SK-N-SH (cell line): ENCODE measurements at regions not wholly inside any gene's neighbourhood (a gene's known extent, or its start where the extent isn't known, plus 50 kb on each side); places are given as distances from the start of the nearest gene placed in this dataset.

Experiments
- CTCF ChIA-PET: fragments of 300-600, 350-600 bp; formaldehyde crosslinking; extraction: SDS; loops from one replicate; lab custom pipeline; 2021; lab: Yijun Ruan, JAX
- POLR2A ChIA-PET: fragments of 350-600 bp; sonication (Branson Sonifier 250); formaldehyde crosslinking; extraction: SDS; loops from one replicate; lab custom pipeline; 2020; ENCODE audit warnings: antibody characterized with exemption, inconsistent platforms; lab: Yijun Ruan, JAX
- DNase-seq: peaks from one replicate; pipeline ENCODE4 v3.0.0; 2012
- H2AFZ ChIP-seq: fragments of 200-600 bp; sonication (generic); 2 replicates; pipeline ENCODE4 v1.8.1; 2016; ENCODE audit warnings: antibody characterized with exemption, mild to moderate bottlenecking, low read depth
- H3F3A ChIP-seq: fragments of 200-600 bp; sonication (generic); replicated peaks from 2 replicates; pipeline ENCODE3; 2016; ENCODE audit warnings: antibody characterized with exemption, mild to moderate bottlenecking; ENCODE audit not compliant: insufficient read depth
- H3K27ac ChIP-seq, 2 experiments: fragments of 200-500 bp in 1 of 2; fragments of 200-600 bp in 1 of 2; sonication (Bioruptor generic) in 1 of 2; sonication (generic), shearing (Covaris generic) in 1 of 2; 2 replicates each; pipeline versions ENCODE4 v1.5.1 to v1.6.1; 2014 to 2016; ENCODE audit warnings: low read depth in 2 of 2, inconsistent platforms in 1 of 2, low read length in 1 of 2, mild to moderate bottlenecking in 1 of 2, mixed read lengths in 1 of 2
- H3K27me3 ChIP-seq: fragments of 200-600 bp; sonication (generic), shearing (Covaris generic); 2 replicates; pipeline ENCODE4 v1.6.1; 2016; ENCODE audit warnings: mixed run types; ENCODE audit not compliant: insufficient read depth
- H3K36me3 ChIP-seq, 2 experiments: fragments of 200-500 bp in 1 of 2; fragments of 200-600 bp in 1 of 2; sonication (Bioruptor generic) in 1 of 2; sonication (generic) in 1 of 2; replicated peaks in 1 of 2; 2 replicates each; pipeline versions ENCODE3 to v1.5.1; 2014 to 2016; ENCODE audit warnings: low read length in 1 of 2, mild to moderate bottlenecking in 1 of 2; ENCODE audit not compliant: insufficient read depth in 2 of 2, control insufficient read depth in 1 of 2
- H3K4me1 ChIP-seq, 2 experiments: fragments of 200-500 bp in 1 of 2; fragments of 200-600 bp in 1 of 2; sonication (Bioruptor generic) in 1 of 2; sonication (generic), shearing (Covaris generic) in 1 of 2; 2 replicates each; pipeline versions ENCODE4 v1.5.1 to v1.6.1; 2014 to 2016; ENCODE audit warnings: low read depth in 1 of 2, low read length in 1 of 2, mixed run types in 1 of 2; ENCODE audit not compliant: insufficient read depth in 2 of 2, control insufficient read depth in 1 of 2
- H3K4me2 ChIP-seq: fragments of 200-600 bp; sonication (generic), shearing (Covaris generic); 2 replicates; pipeline ENCODE4 v1.6.1; 2017; ENCODE audit warnings: mixed run types
- H3K4me3 ChIP-seq, 2 experiments: fragments of 200-500 bp in 1 of 2; fragments of 200-600 bp in 1 of 2; sonication (Bioruptor generic) in 1 of 2; sonication (generic), shearing (Covaris generic) in 1 of 2; 2 replicates each; pipeline versions ENCODE4 v1.5.1 to v1.8.1; 2014 to 2016; ENCODE audit warnings: low read depth in 2 of 2, inconsistent platforms in 1 of 2, low read length in 1 of 2, mild to moderate bottlenecking in 1 of 2, mixed read lengths in 1 of 2, moderate library complexity in 1 of 2
- H3K79me2 ChIP-seq: fragments of 200-600 bp; sonication (generic); 2 replicates; pipeline ENCODE4 v1.8.1; 2017; ENCODE audit warnings: mild to moderate bottlenecking; ENCODE audit not compliant: insufficient read depth
- H3K9ac ChIP-seq: fragments of 200-600 bp; sonication (generic); 2 replicates; pipeline ENCODE4 v1.6.1; 2017; ENCODE audit warnings: mixed run types
- H3K9me2 ChIP-seq: fragments of 200-600 bp; sonication (generic); 2 replicates; pipeline ENCODE4 v1.6.1; 2017; ENCODE audit warnings: mixed run types
- H3K9me3 ChIP-seq: fragments of 200-600 bp; sonication (generic); 2 replicates; pipeline ENCODE4 v1.6.1; 2017; ENCODE audit warnings: mixed run types, mild to moderate bottlenecking, moderate library complexity
- H4K20me1 ChIP-seq: fragments of 200-600 bp; sonication (generic); 2 replicates; pipeline ENCODE4 v1.6.1; 2017; ENCODE audit warnings: mild to moderate bottlenecking, mixed run types; ENCODE audit not compliant: insufficient read depth
- CHD2 ChIP-seq: fragments of 150-350 bp; IDR thresholded peaks from 2 replicates; pipeline ENCODE4 v1.6.1; 2018; ENCODE audit warnings: low read length; ENCODE audit not compliant: partially characterized antibody
- EP300 ChIP-seq, 2 experiments: IDR thresholded peaks; 2 replicates each; pipeline versions ENCODE4 v1.4.0 to v1.6.1; 2012; ENCODE audit warnings: borderline replicate concordance in 1 of 2, low read depth in 1 of 2, low read length in 1 of 2
- FOSL2 ChIP-seq: IDR thresholded peaks from 2 replicates; pipeline ENCODE4 v1.4.0; 2012; ENCODE audit warnings: low read depth, mild to moderate bottlenecking, moderate library complexity, borderline replicate concordance
- FOXM1 ChIP-seq: IDR thresholded peaks from 2 replicates; pipeline ENCODE4 v1.4.0; 2012; ENCODE audit warnings: low read depth, mild to moderate bottlenecking
- GABPA ChIP-seq: IDR thresholded peaks from 2 replicates; pipeline ENCODE4 v1.4.0; 2012; ENCODE audit warnings: low read depth, mild to moderate bottlenecking
- MEF2A ChIP-seq: IDR thresholded peaks from 2 replicates; pipeline ENCODE4 v1.4.0; 2012; ENCODE audit warnings: low read depth, borderline replicate concordance
- NRF1 ChIP-seq: IDR thresholded peaks from 2 replicates; pipeline ENCODE4 v1.6.1; 2012; ENCODE audit warnings: low read depth, mild to moderate bottlenecking, low read length
- POLR2AphosphoS5 ChIP-seq: IDR thresholded peaks from 2 replicates; pipeline ENCODE4 v1.6.1; 2012; ENCODE audit warnings: low read depth, low read length
- RFX5 ChIP-seq: IDR thresholded peaks from 2 replicates; pipeline ENCODE4 v1.6.1; 2012; ENCODE audit warnings: mild to moderate bottlenecking, improper control_type of control experiment, low read length
- RXRA ChIP-seq: IDR thresholded peaks from 2 replicates; pipeline ENCODE4 v1.4.0; 2012; ENCODE audit warnings: low read depth, mild to moderate bottlenecking, borderline replicate concordance
- SIN3A ChIP-seq: IDR thresholded peaks from 2 replicates; pipeline ENCODE4 v1.6.1; 2012; ENCODE audit warnings: low read depth, mild to moderate bottlenecking, low read length, moderate library complexity, borderline replicate concordance
- SMC3 ChIP-seq: IDR thresholded peaks from 2 replicates; pipeline ENCODE4 v1.6.1; 2012; ENCODE audit warnings: low read depth, low read length, improper control_type of control experiment
- TEAD4 ChIP-seq: IDR thresholded peaks from 2 replicates; pipeline ENCODE4 v1.4.0; 2012; ENCODE audit warnings: mild to moderate bottlenecking, borderline replicate concordance; ENCODE audit not compliant: insufficient read depth
- WGBS: methylation state at CpG from one replicate; pipeline ENCODE4 v1.1.6; 2017; ENCODE audit warnings: low lambda C conversion rate; 5-methylcytosine and 5-hydroxymethylcytosine counted together
- TF ChIP-seq, protein P1 (sequence below): fragments of 150-350 bp; IDR thresholded peaks from 2 replicates; pipeline ENCODE4 v1.6.1; 2016; ENCODE audit warnings: mild to moderate bottlenecking, low read depth, low read length
- TF ChIP-seq, protein P2 (sequence below): fragments of 150-350 bp; IDR thresholded peaks from 2 replicates; pipeline ENCODE4 v1.6.1; 2017; ENCODE audit warnings: antibody characterized with exemption, low read length, low read depth, borderline replicate concordance
- TF ChIP-seq, protein P3 (sequence below): IDR thresholded peaks from 2 replicates; pipeline ENCODE4 v1.6.1; 2012; ENCODE audit warnings: mild to moderate bottlenecking, low read depth, low read length, moderate library complexity

DNA sequence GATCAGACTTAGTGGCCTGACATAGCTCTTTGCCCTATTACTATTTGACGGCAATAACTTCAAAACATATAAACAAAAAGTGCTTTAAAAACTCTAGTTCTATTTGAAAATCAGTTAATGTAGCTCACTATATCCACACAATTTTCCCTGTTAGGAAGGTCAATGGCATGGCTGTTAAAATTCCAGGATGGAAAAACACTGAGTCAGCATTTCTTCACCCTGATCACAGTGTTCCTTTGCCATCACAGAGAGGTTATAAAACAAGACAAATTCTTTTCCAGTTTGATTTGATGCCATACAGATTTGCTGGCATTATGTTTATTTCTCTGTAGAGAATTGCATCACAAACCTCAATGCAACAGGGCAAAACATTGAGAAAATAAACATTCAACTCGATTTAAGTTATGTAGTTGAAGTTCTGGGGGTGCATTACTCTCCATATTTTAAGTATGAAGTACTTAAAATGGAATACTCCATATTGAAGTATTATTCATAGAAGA is 253.7 kb upstream of the HSF2 start:
- Histone ChIP-seq H2AFZ (no peak overlapping the region), H3K4me1 (no peaks in the 10 kb centered on the region), H3K9ac (no peak overlapping the region), H3K27ac (no peak overlapping the region), H3K9me3 (no peaks in the 10 kb centered on the region), H3K27me3 (no peaks in the 10 kb centered on the region), H3F3A (no peaks in the 10 kb centered on the region), H4K20me1 (no peaks in the 10 kb centered on the region), H3K4me2 (no peak overlapping the region), H3K9me2 (no peaks in the 10 kb centered on the region), H3K79me2 (no peaks in the 10 kb centered on the region), H3K4me3 (no peak overlapping the region), H3K36me3 (no peaks in the 10 kb centered on the region)
- TF ChIP-seq, protein P1, sequence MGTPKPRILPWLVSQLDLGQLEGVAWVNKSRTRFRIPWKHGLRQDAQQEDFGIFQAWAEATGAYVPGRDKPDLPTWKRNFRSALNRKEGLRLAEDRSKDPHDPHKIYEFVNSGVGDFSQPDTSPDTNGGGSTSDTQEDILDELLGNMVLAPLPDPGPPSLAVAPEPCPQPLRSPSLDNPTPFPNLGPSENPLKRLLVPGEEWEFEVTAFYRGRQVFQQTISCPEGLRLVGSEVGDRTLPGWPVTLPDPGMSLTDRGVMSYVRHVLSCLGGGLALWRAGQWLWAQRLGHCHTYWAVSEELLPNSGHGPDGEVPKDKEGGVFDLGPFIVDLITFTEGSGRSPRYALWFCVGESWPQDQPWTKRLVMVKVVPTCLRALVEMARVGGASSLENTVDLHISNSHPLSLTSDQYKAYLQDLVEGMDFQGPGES = no peak
- TF ChIP-seq NRF1 (no peak), POLR2AphosphoS5 (no peak), FOXM1 (no peak), SIN3A (no peak), RXRA (no peak), MEF2A (no peak), TEAD4 (no peak), GABPA (no peak), FOSL2 (no peak), CHD2 (no peak), EP300 (IDR thresholded peaks at IDR 0.05; ENCODE audit: borderline replicate concordance in 1 of 2, low read depth in 1 of 2, low read length in 1 of 2) (no peak), SMC3 (no peak), RFX5 (no peak)
- TF ChIP-seq, protein P2, sequence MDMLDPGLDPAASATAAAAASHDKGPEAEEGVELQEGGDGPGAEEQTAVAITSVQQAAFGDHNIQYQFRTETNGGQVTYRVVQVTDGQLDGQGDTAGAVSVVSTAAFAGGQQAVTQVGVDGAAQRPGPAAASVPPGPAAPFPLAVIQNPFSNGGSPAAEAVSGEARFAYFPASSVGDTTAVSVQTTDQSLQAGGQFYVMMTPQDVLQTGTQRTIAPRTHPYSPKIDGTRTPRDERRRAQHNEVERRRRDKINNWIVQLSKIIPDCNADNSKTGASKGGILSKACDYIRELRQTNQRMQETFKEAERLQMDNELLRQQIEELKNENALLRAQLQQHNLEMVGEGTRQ = no peak
- TF ChIP-seq, protein P3, sequence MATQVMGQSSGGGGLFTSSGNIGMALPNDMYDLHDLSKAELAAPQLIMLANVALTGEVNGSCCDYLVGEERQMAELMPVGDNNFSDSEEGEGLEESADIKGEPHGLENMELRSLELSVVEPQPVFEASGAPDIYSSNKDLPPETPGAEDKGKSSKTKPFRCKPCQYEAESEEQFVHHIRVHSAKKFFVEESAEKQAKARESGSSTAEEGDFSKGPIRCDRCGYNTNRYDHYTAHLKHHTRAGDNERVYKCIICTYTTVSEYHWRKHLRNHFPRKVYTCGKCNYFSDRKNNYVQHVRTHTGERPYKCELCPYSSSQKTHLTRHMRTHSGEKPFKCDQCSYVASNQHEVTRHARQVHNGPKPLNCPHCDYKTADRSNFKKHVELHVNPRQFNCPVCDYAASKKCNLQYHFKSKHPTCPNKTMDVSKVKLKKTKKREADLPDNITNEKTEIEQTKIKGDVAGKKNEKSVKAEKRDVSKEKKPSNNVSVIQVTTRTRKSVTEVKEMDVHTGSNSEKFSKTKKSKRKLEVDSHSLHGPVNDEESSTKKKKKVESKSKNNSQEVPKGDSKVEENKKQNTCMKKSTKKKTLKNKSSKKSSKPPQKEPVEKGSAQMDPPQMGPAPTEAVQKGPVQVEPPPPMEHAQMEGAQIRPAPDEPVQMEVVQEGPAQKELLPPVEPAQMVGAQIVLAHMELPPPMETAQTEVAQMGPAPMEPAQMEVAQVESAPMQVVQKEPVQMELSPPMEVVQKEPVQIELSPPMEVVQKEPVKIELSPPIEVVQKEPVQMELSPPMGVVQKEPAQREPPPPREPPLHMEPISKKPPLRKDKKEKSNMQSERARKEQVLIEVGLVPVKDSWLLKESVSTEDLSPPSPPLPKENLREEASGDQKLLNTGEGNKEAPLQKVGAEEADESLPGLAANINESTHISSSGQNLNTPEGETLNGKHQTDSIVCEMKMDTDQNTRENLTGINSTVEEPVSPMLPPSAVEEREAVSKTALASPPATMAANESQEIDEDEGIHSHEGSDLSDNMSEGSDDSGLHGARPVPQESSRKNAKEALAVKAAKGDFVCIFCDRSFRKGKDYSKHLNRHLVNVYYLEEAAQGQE = no peak
- 47% methylated on average over 2 of the region's 2 CpGs for WGBS
- no peak for DNase-seq
- POLR2A ChIA-PET = no interaction called here
- CTCF ChIA-PET = no interaction called here
